NCI-H748 treated with DMSO at 0.1 percent for 48 hours (cell line): ENCODE measurements at regions not wholly inside any gene's neighbourhood (a gene's known extent, or its start where the extent isn't known, plus 50 kb on each side); places are given as distances from the start of the nearest gene placed in this dataset.

Experiments
- DNase-seq: peaks from one replicate; lab custom pipeline; 2025; lab: John Stamatoyannopoulos, UW

DNA sequence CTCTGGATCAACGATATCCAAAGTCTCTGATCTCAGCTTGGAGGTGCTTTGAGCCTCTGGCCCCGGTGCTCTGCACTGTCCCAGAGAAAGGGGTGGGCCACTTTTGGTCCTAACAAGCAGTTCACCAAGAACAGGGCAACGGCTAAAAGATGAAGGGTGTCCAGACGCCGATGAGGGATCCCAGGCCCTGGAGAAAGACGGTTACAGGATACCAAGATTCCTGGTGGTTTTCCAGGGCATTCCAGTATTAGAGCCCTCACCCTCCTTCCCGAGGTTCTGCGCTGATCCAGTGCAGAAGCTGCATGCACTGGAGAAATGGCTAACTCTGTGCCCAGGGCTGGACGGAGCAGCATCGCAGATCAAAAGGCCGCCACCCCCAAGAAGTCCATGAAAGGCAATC lies 149.9 kb upstream of the IRF2BP2 start:
- no peak for DNase-seq

DNA sequence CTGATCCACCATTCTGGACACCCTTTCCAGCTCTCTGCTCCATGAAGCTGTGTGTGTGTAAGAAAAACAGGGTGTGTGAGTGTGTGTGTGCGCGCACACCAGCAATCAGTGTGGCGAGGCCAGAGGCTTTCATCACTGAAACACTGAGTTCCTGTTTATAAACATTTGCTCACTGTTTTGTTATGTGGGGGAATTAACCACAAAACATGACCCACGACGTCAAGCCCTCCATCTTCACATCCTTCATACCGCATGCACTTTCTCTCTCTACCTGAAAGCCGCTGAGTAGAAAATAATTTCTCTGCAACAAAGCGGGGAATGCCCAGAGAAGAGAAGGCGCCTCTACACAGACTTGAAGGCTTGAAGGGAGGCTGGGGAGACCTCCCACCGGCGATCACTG lies 148.9 kb upstream of the IRF2BP2 start:
- no peak for DNase-seq

DNA sequence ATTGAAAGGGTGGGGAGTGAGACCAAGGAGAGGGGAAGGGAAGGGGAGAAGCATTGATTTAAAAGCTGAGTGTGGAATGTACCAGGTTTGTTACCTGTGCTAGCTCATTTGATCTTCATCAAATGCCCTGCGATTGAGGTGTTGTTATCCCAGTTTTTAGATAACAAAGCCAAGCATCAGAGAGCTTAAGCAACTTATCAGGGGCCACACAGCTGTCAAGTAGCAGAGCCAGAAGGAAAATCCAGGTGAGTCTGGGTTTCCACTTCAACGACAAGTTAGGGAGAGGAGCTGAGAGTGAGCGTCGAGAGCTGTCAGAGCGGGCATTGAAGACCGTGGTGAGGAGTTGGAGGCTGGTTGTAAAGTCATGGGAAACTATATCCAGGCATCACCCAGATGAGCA lies 146.9 kb upstream of the IRF2BP2 start:
- DNase-seq, result no peak

DNA sequence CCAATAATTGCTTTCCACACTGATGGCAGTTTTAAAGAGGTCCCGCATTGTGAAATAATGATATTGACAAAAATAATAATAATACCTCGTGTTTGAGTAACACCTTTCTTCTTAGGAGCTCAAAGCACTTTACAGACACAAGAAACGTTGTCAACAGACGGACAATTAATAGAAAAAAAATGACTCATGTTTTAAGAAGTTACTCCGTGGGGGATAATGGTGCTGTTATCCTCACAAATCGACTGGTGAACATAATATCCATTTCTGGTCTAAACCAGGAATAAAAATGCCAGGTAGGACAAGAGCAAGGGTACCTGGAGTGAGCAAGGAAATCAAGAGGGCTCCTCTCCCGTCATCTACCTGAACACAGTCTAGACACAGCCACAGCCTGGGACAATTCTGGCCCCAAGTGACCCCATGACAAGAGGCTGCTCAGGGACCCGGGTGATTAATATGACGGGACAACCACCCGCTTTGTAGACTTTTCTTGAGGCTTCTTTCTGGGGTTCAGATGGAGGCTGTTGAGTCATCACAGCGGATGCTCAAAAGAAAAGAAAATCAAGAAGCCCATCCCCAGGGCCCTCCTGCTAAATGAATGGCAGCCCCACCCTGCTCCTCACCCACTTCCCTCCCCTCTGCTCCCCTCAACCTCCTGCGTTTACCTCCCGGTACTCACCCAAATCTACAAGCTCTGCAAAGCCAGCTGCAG lies 146.2 kb upstream of the IRF2BP2 start:
- DNase-seq, result no peak

DNA sequence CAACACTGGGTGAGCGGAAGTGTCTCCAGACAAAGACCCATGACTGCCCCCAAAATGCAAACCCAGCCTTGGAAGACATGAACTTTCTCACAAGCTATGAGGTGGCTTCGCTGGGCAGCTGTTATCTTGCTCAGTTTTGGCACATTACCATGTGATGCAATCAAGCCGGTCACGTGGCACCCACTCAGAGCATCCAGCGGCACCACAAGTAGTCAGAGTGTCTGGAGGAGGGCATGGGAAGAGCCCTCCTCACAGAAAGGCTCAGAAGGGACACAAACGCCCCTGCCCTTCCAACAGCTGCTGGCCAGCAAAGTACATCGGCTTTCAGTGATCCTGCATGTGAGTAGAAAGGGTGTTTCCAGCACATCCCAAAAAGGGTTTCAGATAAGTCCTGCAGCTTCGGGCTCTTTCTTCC lies 145.5 kb upstream of the IRF2BP2 start:
- DNase-seq, result no peak

DNA sequence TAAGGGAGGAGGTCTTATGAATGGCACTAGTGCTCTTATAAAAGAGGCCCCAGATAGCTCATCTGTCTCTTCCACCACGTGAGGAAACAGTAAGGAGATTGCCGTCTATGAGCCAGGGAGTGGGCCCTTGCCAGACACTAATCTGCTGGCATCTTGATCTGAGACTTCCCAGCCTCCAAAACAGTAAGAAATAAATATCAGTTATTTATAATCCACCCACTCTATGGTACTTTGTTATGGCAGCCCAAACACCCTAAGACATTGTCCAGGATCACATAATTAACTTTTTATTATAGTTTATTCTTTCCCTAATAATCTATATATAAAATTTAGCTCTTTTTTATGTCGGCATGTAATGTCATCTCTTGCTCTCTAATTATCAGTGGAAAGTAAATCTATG lies 144.0 kb upstream of the IRF2BP2 start:
- no peak for DNase-seq

DNA sequence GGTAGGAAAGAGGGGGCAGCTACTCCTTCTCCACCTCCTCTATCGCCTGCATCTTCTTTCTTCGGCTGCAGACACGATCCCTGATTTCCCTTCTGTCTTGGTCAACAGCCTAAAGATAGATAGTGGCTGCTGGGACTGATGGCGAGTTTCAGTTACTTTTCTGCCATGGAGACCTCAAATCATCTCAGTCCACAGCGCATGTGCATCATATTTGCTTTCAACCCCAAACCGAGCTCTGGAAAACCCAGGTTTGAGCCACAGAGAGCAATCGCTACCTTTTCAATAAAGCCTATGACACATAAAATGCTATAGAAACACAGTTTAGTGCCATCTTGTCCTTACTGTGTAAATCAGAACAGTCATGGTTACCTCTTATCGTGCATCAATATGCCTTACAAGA lies 142.9 kb upstream of the IRF2BP2 start:
- DNase-seq, result no peak

DNA sequence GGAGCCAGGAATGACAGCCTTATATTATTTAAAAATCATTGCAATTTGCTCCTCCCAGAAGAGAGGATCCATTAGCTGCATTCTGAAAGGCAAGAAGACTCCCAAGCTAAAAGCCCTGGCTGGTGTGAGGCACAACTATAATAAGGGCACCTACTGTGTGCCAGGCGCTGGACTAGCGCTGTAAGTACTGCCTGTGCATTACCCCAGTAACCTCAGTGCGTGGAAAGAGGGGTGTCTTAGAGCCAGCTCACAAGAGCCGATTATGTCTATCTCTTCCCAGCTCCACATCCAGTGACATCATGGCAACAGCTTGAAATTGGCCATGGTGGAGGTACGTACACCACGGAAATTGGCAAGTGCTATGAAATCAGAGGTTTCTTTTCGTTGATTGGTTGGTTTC lies 141.7 kb upstream of the IRF2BP2 start:
- no peak for DNase-seq

DNA sequence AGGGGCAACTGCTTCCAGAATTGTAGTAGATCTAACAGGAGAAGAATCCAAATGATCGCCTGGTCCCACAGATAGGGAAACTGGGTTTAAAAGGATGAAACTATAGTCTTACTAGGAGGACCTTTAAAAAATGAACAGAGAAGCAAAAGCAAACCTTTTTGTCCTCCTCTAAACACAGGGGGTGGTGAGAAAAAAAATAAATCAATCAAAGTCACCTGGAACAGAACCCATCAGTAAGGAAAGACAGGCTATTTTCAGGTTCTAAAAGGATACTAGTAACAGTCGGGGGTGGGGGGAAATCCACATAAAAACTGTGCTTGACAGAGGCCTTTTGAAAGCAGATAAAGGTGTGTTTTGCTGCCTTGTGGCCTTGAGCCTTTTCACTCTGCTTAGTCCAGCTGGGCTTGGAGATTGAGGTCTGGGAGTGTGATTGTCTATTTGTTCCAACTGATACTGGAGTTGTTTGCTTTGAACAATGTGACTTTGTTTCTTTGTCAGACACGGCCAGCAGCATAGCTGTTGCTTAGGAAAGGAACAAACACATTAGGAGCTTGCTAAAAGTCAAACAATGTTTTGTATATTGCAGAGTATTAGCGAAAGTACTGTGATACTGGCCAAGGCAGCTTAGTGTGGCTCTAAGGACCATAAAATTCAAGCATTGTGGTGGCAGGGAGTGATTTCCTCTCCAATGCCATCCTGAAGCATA lies 141.1 kb upstream of the IRF2BP2 start:
- peak; percentile 67 for DNase-seq

DNA sequence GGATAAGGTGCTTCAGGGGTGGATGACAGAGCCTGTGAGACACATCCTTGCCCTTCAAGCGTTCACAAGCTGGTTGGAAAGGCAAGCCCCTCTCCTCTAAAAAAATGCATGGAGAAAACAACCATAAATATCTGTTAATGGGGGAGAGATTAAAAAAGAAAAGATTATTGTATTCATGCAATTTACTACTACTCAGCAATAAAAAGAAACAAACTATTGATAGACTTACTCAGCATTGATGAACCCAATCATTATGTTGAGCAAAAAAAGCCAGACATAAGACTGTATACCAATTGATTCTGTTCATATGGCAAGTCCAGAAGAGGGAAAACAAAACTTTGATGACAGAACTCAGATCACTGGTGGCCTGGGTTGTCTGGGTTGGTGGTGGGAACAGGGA lies 138.7 kb upstream of the IRF2BP2 start:
- DNase-seq, result no peak

DNA sequence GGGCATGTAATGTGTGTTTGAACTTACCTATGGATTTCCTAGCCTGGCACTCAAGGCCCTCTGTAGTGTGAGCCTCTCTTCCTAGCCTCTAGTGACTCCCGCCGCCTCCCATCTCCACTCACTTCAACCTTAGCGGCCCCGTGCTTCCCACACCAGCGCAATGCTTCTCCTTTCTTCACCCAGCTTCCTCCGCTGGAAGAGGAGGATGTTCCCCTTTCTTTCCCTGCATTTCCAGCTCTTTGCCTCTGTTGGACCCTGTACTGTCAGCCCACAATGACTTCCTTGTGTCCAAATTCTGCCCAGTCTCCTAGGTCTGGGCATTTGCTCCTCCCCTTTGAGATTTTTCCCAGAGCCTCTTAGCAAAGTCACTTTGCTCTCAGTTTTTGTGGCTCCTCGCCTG lies 138.1 kb upstream of the IRF2BP2 start:
- no peak for DNase-seq

DNA sequence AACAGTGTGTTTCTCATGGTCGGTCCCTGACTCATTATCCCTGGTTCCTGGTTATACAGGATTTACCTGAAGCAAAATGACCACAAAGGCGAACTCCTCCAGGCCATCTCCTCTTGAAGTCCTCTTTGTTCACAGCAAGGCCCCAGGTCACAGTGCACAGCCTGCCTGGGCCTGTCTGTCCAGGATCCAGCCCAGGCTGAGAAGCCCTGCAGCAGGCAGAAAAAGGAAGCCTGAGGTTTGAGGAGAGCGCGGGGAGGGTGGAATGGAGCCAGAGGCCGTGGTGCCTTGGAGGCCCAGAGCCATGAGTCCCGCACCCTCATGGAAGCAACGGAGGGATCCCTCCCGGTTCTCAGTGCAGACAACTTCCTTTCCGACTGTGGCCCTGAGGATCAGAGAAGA lies 136.8 kb upstream of the IRF2BP2 start:
- no peak for DNase-seq

DNA sequence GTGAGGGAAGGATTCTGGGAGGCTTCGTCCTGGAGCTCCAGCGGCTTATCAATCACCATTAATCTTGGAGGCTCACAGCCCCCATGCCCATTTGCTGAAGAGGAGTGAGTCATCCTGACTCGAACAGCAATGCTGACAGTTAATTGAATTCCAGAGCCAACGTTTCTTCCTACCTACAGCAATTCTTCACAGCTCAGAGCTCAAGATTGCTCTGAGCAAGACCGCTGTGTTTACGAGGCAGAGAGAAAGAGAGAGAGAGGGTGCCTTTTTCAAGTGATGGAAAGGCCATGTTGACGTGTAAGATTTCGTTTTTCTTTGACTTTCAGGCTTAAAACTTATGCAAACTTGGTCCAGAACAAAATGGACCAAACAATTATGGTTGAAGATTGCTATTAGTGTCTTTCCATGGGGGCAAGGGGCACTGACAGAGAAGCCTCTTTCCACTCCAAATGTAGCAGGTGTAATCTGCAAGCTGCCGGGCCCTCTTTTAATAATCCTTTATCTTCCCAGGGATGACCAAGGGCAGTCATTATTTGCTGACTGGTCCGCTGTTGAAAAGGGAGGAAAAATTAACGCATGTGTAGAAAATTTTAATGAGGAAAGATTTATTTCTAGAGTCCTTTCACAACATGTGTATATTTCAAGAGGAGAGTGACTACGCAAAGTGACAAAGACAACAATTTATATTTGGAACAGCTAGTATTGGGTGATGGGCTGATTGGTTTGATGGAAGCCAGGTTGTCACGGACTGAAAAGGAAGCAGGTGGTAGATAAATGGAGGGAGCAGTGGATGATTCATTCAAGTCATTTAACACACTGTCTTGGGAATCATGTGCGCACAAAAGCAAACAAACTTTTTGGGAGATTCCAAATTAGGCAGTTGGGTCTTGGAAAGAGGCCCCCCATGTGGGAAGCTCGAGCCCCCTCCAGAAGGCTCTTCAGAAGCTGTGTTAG lies 136.1 kb upstream of the IRF2BP2 start:
- DNase-seq, result peak; percentile 49

DNA sequence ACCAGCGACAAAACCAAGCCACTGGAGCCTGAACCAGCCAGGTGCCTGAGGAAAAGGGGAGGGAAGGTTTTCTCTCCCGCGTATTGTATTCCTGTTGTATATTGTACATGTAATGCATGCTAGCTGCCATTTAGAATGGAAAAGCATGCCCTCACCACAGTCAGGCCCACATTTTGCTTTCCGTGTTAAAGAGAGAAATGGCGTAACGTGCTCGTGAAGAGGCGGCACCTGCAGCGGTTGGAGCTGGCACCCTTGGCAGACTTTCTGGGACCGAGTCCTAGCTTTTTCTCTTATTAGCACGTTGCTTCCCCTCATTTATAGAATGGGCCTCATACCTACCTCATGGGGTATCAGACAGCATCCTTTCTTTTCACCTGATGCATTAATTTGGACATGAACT lies 135.3 kb upstream of the IRF2BP2 start:
- no peak for DNase-seq

DNA sequence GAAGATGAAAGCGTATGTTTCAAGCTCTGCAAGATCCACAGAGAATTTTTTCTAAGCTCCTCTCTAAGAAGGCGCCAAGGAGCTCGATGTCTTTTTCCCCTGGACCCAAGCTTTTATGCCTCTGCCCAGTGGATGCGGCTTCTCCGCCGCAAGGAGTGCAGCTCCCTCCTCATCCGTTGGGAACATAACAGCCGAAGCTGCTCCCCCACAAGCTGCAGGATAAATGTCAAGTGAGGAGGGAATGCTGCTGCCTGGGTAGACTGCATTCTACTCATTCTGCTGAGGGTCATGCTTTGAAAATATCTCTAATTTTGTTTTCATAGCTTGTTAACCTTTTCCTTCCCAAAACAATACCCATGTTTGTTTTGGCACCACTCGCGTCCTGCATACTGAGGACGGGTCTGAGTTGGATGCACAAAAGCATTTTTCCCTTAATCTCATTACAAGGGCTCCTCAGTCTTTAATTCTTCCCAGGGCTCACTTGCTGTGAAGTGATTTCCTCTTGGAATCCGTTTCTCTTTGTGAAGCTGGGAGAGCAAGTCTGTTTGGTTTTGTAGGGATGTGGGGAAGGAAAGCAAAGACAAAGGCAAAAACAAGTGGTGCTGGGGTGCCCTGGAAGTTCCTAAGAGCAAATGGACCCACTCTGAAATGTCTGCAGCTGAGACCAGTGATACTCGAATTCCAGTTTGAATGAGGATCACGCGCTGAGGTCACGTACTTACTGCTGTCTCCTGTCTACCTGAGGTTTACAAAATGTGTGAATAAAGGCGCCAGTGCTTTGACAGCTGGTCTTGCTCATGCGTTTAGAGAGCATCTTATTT lies 134.0 kb upstream of the IRF2BP2 start:
- DNase-seq, result peak; percentile 69

DNA sequence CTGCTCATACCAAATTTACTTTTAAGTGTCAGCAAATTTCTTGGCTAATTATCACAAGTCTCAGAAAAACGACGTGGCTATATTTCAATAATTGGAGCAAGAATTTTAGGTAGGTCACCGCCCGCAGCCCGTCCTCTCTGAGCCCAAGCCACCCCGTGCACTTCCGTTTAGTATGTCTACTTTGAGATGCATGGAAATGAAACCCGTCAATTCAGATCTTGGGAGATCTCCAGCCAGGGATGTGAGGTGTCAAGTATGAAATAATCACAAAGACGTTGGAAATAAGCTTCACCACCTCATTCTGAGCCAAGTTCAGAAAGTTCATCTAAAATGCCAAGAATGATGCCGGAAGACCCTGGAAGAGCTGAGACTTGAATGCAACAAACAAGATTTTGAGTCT lies 132.6 kb upstream of the IRF2BP2 start:
- no peak for DNase-seq

DNA sequence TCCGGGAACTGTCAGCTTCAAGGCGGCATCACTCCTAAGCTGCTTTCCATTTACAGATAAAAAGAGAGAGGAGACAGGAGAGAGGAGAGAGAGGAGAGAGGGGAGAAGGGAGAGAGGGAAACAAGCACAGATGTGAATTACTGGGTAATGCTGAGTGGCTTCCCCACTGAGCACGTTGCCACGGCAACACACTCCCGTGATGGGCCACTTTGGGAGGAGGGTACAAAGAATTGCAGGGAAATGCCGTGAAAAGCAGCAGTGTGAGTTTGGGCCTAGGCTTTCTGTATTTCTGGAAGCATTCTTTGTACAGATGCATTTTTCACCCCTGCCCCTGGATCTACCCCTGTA lies 128.0 kb upstream of the IRF2BP2 start:
- peak; percentile 43 for DNase-seq

DNA sequence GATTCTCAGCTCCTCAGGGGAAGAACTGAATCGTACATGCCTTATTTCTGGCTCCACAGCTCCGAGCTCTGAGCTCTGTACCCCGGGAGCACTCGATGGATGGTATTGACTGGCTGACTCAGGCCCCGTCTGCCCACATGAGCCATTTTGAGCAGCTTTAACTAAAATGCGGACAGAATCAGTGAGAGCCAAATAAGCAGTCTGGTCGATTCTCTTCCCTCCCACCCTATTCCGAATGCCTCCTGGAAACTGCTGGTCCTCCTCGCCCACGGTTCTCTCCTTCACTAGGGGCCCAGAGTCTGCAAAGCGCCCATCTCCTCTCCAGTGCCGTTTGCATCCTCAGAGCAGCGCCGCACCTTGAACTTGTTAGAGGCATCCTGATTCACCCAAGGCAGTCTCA lies 125.9 kb upstream of the IRF2BP2 start:
- no peak for DNase-seq

DNA sequence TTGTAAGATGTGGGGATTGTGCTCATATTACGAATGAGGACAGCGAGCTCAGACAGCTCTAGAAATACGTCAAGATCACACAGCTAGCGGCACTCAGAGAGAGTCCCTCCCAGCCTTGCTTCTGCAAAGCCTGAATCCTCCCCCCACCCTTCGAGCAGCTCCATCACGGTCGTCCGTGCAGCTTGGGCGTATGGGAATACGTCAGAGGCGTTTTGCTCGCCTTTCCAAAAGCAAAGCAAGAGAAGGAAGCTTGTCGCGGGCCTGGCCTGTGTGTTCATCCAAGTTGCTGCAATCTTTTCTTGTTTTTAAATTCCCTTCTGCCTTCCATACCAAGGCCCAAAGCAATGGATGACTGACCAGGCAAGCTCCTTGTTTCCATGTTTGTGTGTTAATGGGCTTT lies 125.5 kb upstream of the IRF2BP2 start:
- no peak for DNase-seq

DNA sequence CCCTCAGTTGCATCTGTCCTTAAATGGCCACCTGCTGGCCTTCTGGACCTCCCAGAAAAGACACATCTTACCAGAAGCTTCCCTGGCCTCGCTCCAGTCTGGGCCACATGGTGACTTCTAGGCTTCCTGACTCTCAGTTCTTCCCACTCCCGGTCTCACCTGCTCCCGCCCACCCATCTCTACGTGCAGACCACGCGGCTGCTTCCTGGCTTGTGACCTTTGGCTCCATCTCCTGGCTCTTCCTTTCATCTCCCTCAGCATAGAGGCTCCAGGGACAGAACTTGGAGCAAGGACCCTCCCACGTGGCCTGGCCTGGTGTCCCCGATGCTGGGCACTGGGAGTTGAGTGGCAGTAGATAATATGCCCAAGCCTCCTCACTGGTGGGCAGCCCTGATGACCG lies 124.9 kb upstream of the IRF2BP2 start:
- DNase-seq, result no peak

DNA sequence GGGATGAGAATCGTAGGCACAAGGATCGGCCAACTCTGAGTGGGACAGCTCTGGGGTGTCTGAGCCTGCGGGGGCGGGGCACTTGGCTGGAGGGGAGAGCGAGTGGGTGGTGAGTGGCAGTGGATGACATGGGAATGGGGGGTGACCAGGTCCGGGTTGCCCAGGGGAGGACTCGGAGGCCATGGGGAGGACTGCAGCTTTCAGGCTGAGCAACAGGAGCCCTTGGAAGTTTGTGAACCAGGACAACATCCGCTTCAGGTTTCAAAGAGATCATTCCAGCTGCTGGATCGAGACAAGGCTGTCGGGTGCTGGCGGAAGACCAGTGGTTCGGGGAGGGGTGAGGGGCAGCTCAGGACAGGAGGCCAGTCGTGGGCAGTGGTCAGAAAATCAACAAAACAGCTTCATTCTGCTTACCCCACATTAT lies 124.4 kb upstream of the IRF2BP2 start:
- no peak for DNase-seq

DNA sequence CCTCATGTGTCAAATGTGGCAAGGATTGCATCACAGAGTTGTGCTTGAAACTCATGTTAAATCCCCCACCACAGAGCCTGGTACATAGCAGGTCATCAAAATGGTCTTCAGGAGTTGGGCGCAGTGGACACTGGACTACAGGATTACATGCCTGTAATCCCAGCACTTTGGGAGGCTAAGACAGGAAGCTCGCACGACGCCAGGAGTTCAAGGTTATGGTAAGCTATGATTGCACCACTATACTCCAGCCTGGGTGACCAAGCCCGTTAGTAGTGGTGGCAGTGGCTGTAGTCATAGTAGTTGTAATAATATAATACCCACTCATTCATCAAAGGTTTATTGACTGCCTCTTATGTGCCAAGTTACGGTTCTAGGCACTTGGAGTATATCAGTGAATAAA lies 123.4 kb upstream of the IRF2BP2 start:
- DNase-seq, result no peak
